ENCODE measurements at regions not wholly inside any gene's neighbourhood (a gene's known extent, or its start where the extent isn't known, plus 50 kb on each side); places are given as distances from the start of the nearest gene placed in this dataset.

- no peak overlapping the region for H3K4me3 ChIP-seq (ENCODE audit: insufficient read length, low read depth)
- no peaks in the 10 kb centered on the region for H3K4me1 ChIP-seq (ENCODE audit: insufficient read depth, insufficient read length)
- no peaks in the 10 kb centered on the region for H3K27me3 ChIP-seq (ENCODE audit: insufficient read depth, insufficient read length)
- no peak for TF ChIP-seq YY1 (IDR thresholded peaks at IDR 0.05; ENCODE audit: insufficient read depth, insufficient read length)
- H3K36me3 ChIP-seq (ENCODE audit: insufficient read depth, insufficient read length, low read length): no peaks in the 10 kb centered on the region
- no peaks in the 10 kb centered on the region for H3K9me3 ChIP-seq (ENCODE audit: insufficient read depth, low read length)
- no peak overlapping the region for H3K9ac ChIP-seq (ENCODE audit: insufficient read length, low read depth)
- no peak for DNase-seq (ENCODE audit: low read depth, low spot score)
Measured at GRCh38 chr4:138964716-138965426, 50.7 kb upstream of the NOCT start.

GRCh38 chr4:138963412-138963811 is 52.2 kb upstream of the NOCT start:
- no peak overlapping the region for H3K4me3 ChIP-seq (ENCODE audit: insufficient read length, low read depth)
- no peak overlapping the region for H3K9ac ChIP-seq (ENCODE audit: insufficient read length, low read depth)
- TF ChIP-seq YY1 (IDR thresholded peaks at IDR 0.05; ENCODE audit: insufficient read depth, insufficient read length): no peak
- TF ChIP-seq SUZ12 (IDR thresholded peaks at IDR 0.05; ENCODE audit: extremely low read depth, insufficient read depth, insufficient read length): no peak
- TF ChIP-seq ZNF274 (IDR thresholded peaks at IDR 0.05; ENCODE audit: low read depth, low read length): no peak
- no peaks in the 10 kb centered on the region for H3K27me3 ChIP-seq (ENCODE audit: insufficient read depth, insufficient read length)
- no peaks in the 10 kb centered on the region for H3K4me1 ChIP-seq (ENCODE audit: insufficient read depth, insufficient read length)
- H3K9me3 ChIP-seq (ENCODE audit: insufficient read depth, low read length): no peaks in the 10 kb centered on the region
- no peak for DNase-seq (ENCODE audit: low read depth, low spot score)
- no peaks in the 10 kb centered on the region for H3K36me3 ChIP-seq (ENCODE audit: insufficient read depth, insufficient read length, low read length)

- H3K4me1 ChIP-seq (ENCODE audit: insufficient read depth, insufficient read length): no peaks in the 10 kb centered on the region
- DNase-seq (ENCODE audit: low read depth, low spot score): no peak
- no peak overlapping the region for H3K4me3 ChIP-seq (ENCODE audit: insufficient read length, low read depth)
- H3K9me3 ChIP-seq (ENCODE audit: insufficient read depth, low read length): no peaks in the 10 kb centered on the region
- H3K36me3 ChIP-seq (ENCODE audit: insufficient read depth, insufficient read length, low read length): no peaks in the 10 kb centered on the region
- H3K9ac ChIP-seq (ENCODE audit: insufficient read length, low read depth): no peak overlapping the region
- no peaks in the 10 kb centered on the region for H3K27me3 ChIP-seq (ENCODE audit: insufficient read depth, insufficient read length)
- no peak for TF ChIP-seq YY1 (IDR thresholded peaks at IDR 0.05; ENCODE audit: insufficient read depth, insufficient read length)
Measured at GRCh38 chr4:138961664-138962063, 53.9 kb upstream of the NOCT start.

- Histone ChIP-seq H3K9ac (ENCODE audit: insufficient read length, low read depth) (no peak overlapping the region), H3K27me3 (ENCODE audit: insufficient read depth, insufficient read length) (no peaks in the 10 kb centered on the region), H3K36me3 (ENCODE audit: insufficient read depth, insufficient read length, low read length) (no peaks in the 10 kb centered on the region), H3K4me3 (ENCODE audit: insufficient read length, low read depth) (no peak overlapping the region), H3K4me1 (ENCODE audit: insufficient read depth, insufficient read length) (no peaks in the 10 kb centered on the region), H3K9me3 (ENCODE audit: insufficient read depth, low read length) (no peaks in the 10 kb centered on the region)
- TF ChIP-seq YY1 (IDR thresholded peaks at IDR 0.05; ENCODE audit: insufficient read depth, insufficient read length) (no peak), ZNF274 (IDR thresholded peaks at IDR 0.05; ENCODE audit: low read depth, low read length) (no peak), SUZ12 (IDR thresholded peaks at IDR 0.05; ENCODE audit: extremely low read depth, insufficient read depth, insufficient read length) (no peak)
- no peak for DNase-seq (ENCODE audit: low read depth, low spot score)
Measured at GRCh38 chr4:138961129-138961528, 54.5 kb upstream of the NOCT start.

GRCh38 chr4:138960175-138960710 is 55.3 kb upstream of the NOCT start:
- no peak overlapping the region for H3K9ac ChIP-seq (ENCODE audit: insufficient read length, low read depth)
- no peak overlapping the region for H3K4me3 ChIP-seq (ENCODE audit: insufficient read length, low read depth)
- no peak for DNase-seq (ENCODE audit: low read depth, low spot score)
- H3K9me3 ChIP-seq (ENCODE audit: insufficient read depth, low read length): no peaks in the 10 kb centered on the region
- no peaks in the 10 kb centered on the region for H3K27me3 ChIP-seq (ENCODE audit: insufficient read depth, insufficient read length)
- H3K4me1 ChIP-seq (ENCODE audit: insufficient read depth, insufficient read length): no peaks in the 10 kb centered on the region
- TF ChIP-seq SUZ12 (IDR thresholded peaks at IDR 0.05; ENCODE audit: extremely low read depth, insufficient read depth, insufficient read length) (no peak), ZNF274 (IDR thresholded peaks at IDR 0.05; ENCODE audit: low read depth, low read length) (no peak), YY1 (IDR thresholded peaks at IDR 0.05; ENCODE audit: insufficient read depth, insufficient read length) (no peak)
- H3K36me3 ChIP-seq (ENCODE audit: insufficient read depth, insufficient read length, low read length): no peaks in the 10 kb centered on the region

- DNase-seq (ENCODE audit: low read depth, low spot score): no peak
- Histone ChIP-seq H3K9ac (ENCODE audit: insufficient read length, low read depth) (no peak overlapping the region), H3K9me3 (ENCODE audit: insufficient read depth, low read length) (no peaks in the 10 kb centered on the region), H3K4me3 (ENCODE audit: insufficient read length, low read depth) (no peak overlapping the region), H3K36me3 (ENCODE audit: insufficient read depth, insufficient read length, low read length) (no peaks in the 10 kb centered on the region), H3K4me1 (ENCODE audit: insufficient read depth, insufficient read length) (no peaks in the 10 kb centered on the region), H3K27me3 (ENCODE audit: insufficient read depth, insufficient read length) (no peaks in the 10 kb centered on the region)
- TF ChIP-seq YY1 (IDR thresholded peaks at IDR 0.05; ENCODE audit: insufficient read depth, insufficient read length) (no peak), ZNF274 (IDR thresholded peaks at IDR 0.05; ENCODE audit: low read depth, low read length) (no peak), SUZ12 (IDR thresholded peaks at IDR 0.05; ENCODE audit: extremely low read depth, insufficient read depth, insufficient read length) (no peak)
Measured at GRCh38 chr4:138959097-138959815, 56.3 kb upstream of the NOCT start.

GRCh38 chr4:138958519-138958918 is 57.1 kb upstream of the NOCT start:
- H3K4me1 ChIP-seq (ENCODE audit: insufficient read depth, insufficient read length): no peaks in the 10 kb centered on the region
- DNase-seq (ENCODE audit: low read depth, low spot score): no peak
- TF ChIP-seq ZNF274 (IDR thresholded peaks at IDR 0.05; ENCODE audit: low read depth, low read length) (no peak), YY1 (IDR thresholded peaks at IDR 0.05; ENCODE audit: insufficient read depth, insufficient read length) (no peak), SUZ12 (IDR thresholded peaks at IDR 0.05; ENCODE audit: extremely low read depth, insufficient read depth, insufficient read length) (no peak)

More at GRCh38 chr4:138958519-138958918, 57.1 kb upstream of the NOCT start:
- Histone ChIP-seq H3K4me3 (ENCODE audit: insufficient read length, low read depth) (no peak overlapping the region), H3K27me3 (ENCODE audit: insufficient read depth, insufficient read length) (no peaks in the 10 kb centered on the region), H3K36me3 (ENCODE audit: insufficient read depth, insufficient read length, low read length) (no peaks in the 10 kb centered on the region), H3K9me3 (ENCODE audit: insufficient read depth, low read length) (no peaks in the 10 kb centered on the region), H3K9ac (ENCODE audit: insufficient read length, low read depth) (no peak overlapping the region)
